Bronchial epithelial cell (primary cell): ENCODE measurements at regions not wholly inside any gene's neighbourhood (a gene's known extent, or its start where the extent isn't known, plus 50 kb on each side); places are given as distances from the start of the nearest gene placed in this dataset.
A peak's percentile ranks its signal among the peaks of the same experiment; 100 is the strongest.

Experiments
- DNase-seq: peaks from one replicate; pipeline ENCODE4 v3.0.0-alpha.2; 2010; ENCODE audit warnings: low read depth
- FAIRE-seq: peaks from 2 replicates; lab custom pipeline; 2011; peaks lifted over from hg19 to GRCh38; lab: Jason Lieb, UNC
- H3K27me3 ChIP-seq: 2 replicates; pipeline ENCODE4 v1.5.1; 2011; ENCODE audit warnings: low read length; ENCODE audit not compliant: control insufficient read depth, insufficient read depth
- H3K36me3 ChIP-seq: 2 replicates; pipeline ENCODE4 v1.5.1; 2011; ENCODE audit warnings: low read length; ENCODE audit not compliant: control insufficient read depth, insufficient read depth
- H3K4me3 ChIP-seq: 2 replicates; pipeline ENCODE4 v1.5.1; 2011; ENCODE audit warnings: mild to moderate bottlenecking, low read depth, low read length, control low read depth
- TF ChIP-seq, protein P1 (sequence below): IDR thresholded peaks from 2 replicates; pipeline ENCODE4 v1.5.1; 2011; ENCODE audit warnings: mild to moderate bottlenecking, moderate library complexity, low read length, control low read depth, inconsistent platforms; ENCODE audit not compliant: insufficient read depth, severe bottlenecking

DNA sequence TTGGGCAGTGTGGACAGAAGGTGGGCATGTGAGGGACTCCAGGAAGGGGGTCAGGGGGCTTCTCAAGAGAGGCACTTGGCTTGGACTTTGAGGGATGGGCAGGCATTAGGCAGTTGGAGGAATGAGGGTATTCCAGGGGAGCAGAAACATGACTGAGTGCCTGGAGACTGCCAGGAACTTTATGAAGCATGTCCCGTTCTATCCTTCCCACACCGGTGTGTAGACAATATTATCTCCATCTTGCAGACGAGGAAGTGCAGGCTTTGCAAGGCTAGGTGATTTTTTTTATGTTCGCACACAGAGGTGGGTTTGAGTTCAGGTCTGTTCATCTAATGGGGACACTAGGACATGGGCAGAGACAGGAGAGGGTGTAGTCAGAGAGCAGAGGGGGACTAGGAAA, 162.7 kb downstream of the RPS24 start:
- Histone ChIP-seq H3K27me3 (peaks cover 1% of the 10 kb centered on the region), H3K4me3 (no peak overlapping the region), H3K36me3 (no peaks in the 10 kb centered on the region)
- FAIRE-seq (no peak), DNase-seq (no peak)
- TF ChIP-seq, protein P1, sequence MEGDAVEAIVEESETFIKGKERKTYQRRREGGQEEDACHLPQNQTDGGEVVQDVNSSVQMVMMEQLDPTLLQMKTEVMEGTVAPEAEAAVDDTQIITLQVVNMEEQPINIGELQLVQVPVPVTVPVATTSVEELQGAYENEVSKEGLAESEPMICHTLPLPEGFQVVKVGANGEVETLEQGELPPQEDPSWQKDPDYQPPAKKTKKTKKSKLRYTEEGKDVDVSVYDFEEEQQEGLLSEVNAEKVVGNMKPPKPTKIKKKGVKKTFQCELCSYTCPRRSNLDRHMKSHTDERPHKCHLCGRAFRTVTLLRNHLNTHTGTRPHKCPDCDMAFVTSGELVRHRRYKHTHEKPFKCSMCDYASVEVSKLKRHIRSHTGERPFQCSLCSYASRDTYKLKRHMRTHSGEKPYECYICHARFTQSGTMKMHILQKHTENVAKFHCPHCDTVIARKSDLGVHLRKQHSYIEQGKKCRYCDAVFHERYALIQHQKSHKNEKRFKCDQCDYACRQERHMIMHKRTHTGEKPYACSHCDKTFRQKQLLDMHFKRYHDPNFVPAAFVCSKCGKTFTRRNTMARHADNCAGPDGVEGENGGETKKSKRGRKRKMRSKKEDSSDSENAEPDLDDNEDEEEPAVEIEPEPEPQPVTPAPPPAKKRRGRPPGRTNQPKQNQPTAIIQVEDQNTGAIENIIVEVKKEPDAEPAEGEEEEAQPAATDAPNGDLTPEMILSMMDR = no peak

DNA sequence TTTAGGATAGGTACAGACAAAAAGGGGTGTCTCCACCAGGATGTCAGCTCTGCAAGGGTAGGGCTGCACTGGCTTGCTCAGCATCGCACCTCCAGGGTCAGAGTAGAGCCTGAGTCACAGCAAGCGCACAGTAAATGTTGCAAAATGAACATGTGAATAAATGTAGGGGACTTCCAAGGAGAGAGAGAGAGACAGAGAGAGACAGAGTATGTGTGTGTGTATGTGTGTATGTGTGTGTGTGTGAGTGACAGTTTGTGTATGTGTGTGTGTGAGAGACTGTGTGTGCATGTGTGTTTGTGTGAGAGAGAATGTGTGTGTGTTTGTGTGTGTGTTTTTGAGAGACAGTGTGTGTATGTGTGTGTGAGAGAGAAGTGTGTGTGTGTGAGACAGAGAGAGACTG, 163.3 kb downstream of the RPS24 start:
- FAIRE-seq = peak; percentile 32
- TF ChIP-seq, protein P1 = no peak
- Histone ChIP-seq H3K27me3 (peaks cover 1% of the 10 kb centered on the region), H3K4me3 (no peak overlapping the region), H3K36me3 (no peaks in the 10 kb centered on the region)
- DNase-seq = peak; percentile 94

DNA sequence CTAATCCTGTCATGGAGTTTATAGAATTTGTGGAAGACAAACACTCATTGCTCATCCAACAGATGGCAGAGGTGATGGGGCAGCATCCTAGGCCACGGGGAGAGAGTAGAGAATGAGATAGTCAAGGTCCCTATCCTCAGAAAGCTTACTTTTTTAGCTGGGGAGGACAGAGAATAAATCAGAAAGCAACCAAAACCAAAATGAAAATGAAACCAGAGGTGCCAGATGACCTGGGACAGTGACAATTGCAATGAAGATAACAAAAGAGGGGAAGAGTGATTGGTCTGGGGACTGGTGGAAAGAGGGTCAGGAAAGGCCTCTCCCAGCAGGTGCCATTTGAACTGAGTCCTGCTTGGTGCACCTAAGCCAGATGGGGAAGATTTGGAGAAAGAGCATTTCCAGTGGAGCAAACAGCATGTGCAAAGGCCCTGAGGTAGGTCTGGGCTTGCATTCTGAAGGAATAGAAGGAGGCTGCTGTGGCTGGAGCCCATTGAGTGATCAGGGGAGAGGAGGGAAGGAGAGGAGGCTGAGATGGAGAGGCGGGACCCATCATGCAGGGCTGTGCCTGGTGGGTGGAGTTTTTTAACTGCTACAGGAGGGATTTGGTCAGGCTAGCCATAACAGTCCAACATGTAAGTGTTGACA, 164.1 kb downstream of the RPS24 start:
- TF ChIP-seq, protein P1 = no peak
- Histone ChIP-seq H3K4me3 (no peak overlapping the region), H3K36me3 (no peaks in the 10 kb centered on the region), H3K27me3 (peaks cover 7% of the 10 kb centered on the region)
- DNase-seq (no peak), FAIRE-seq (no peak)

DNA sequence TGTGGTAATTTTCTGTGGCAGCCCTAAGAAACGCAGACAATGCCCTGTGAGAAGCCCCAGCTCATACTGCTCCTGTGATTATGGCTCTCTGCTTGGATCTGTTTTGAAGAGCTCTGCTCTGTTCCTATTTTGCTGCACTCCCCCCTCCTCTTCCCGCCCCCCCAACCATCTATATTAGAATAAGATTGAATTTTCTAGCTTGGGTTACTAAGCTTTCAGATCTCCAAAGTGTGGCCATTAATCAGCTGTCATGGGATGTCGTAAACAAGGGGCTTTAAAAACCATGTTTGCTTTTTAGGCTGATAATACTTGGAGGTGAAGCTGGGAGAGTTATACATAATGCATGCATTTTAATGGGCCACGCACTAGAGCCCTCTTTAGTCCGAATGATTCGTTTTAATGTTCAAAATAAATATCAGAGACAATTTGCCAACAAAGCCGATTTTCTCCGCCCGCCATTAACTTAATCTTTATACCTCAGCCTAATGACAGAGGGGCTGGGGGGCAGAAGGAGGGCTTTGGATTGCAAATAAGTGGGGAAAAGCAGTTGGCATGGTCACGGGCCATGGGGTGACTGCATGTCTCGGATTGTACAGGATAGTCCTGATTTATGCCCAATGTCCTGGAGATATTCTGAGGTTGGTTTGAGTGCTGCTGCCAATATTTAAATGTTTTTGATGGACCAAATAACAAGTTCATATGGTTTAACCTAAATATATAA, 165.5 kb downstream of the RPS24 start:
- Histone ChIP-seq H3K36me3 (no peaks in the 10 kb centered on the region), H3K4me3 (no peak overlapping the region), H3K27me3 (peaks cover 9% of the 10 kb centered on the region)
- DNase-seq (no peak), FAIRE-seq (no peak)
- TF ChIP-seq, protein P1 = no peak

DNA sequence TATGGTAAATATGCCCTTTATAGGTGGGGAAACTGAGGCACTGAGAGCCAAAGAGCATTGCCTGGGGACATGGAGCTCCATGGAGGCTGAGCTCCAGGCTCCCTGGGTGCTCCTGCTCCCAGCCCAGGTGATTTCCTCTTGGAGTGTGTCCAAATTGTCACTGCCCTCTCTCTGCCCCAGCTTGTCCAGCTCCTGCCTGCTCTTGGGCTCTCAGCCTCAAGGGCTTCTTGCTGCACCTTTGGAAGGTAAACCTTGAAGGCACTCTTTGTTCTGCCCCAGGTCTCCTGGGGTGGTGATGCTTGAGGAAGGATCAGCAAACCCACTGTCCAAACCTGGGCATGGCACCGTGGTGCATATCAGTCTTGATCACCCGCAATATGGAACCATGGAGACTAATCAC, 166.1 kb downstream of the RPS24 start:
- H3K4me3 ChIP-seq = no peak overlapping the region
- H3K36me3 ChIP-seq = no peaks in the 10 kb centered on the region
- TF ChIP-seq, protein P1 = no peak
- peak; percentile 77 for FAIRE-seq
- DNase-seq = peak; percentile 76
- peaks cover 9% of the 10 kb centered on the region for H3K27me3 ChIP-seq
